Jurkat, Clone E6-1 (cell line): ENCODE measurements at regions not wholly inside any gene's neighbourhood (a gene's known extent, or its start where the extent isn't known, plus 50 kb on each side); places are given as distances from the start of the nearest gene placed in this dataset.

Experiments used
- DNase-seq: peaks from one replicate; pipeline ENCODE4 v3.0.0-alpha.2; 2011; ENCODE audit warnings: low read depth, low spot score
- H3K4me3 ChIP-seq: 2 replicates; pipeline ENCODE4 v1.5.1; 2011; ENCODE audit warnings: mild to moderate bottlenecking, low read length, control low read depth, moderate library complexity

GRCh38 chr13:30151388-30151787, 156.0 kb downstream of the KATNAL1 start:
- no peak overlapping the region for H3K4me3 ChIP-seq
- no peak for DNase-seq

- DNase-seq: no peak
- H3K4me3 ChIP-seq: no peak overlapping the region
These were observed 158.1 kb downstream of the KATNAL1 start for GRCh38 chr13:30149248-30149647.

GRCh38 chr13:30148786-30149185, 158.6 kb downstream of the KATNAL1 start:
- DNase-seq: no peak
- no peak overlapping the region for H3K4me3 ChIP-seq

GRCh38 chr13:30148171-30148754, 159.1 kb downstream of the KATNAL1 start:
- DNase-seq: peak; percentile 90
- H3K4me3 ChIP-seq: peak overlapping the region; percentile 6; the same call in 1 of the 2 replicates

- no peak for DNase-seq
These were observed 159.9 kb downstream of the KATNAL1 start for GRCh38 chr13:30147421-30147820.

GRCh38 chr13:30147015-30147414, 160.3 kb downstream of the KATNAL1 start:
- no peak overlapping the region for H3K4me3 ChIP-seq
- no peak for DNase-seq

More at GRCh38 chr13:30147421-30147820, 159.9 kb downstream of the KATNAL1 start:
- no peak overlapping the region for H3K4me3 ChIP-seq

GRCh38 chr13:30145709-30146367, 161.5 kb downstream of the KATNAL1 start:
- DNase-seq: no peak

DNA sequence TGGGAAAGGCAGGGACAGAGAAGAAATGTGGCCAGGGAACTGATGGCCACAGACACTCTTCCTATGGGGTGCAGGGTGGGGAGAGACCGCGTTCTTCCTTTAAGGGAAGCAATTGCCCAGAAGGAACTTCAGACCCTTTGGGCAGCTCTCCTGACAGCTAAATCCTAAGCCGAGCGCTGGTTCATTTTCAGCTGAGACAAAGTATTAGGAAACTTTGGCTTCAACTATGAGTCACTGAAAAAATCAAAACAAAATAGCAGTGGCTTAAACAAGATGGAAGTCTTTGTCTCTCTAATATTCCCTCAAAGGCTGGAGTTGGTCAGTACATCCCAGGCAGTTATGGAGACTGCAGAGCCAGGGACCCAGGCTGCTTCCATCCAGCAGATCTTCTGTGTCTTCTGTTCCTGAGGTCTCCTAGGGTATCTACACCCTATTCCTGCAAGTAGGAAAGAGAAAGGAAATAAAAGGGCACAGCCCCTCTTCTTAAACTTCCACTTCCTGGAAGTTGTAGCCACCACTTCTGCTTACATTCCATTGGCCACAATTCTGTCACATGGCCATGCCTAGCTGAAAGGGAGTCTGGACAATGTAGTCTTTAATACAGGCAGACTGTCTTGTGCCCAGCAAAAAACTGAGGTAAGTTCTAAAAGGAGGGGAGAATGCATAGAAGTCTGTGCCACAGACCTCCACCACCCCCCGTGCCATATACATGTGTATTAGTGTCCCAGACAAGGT, 163.5 kb downstream of the KATNAL1 start:
- no peak for DNase-seq
- no peak overlapping the region for H3K4me3 ChIP-seq

More at GRCh38 chr13:30145709-30146367, 161.5 kb downstream of the KATNAL1 start:
- H3K4me3 ChIP-seq: no peak overlapping the region

- DNase-seq: no peak
- no peak overlapping the region for H3K4me3 ChIP-seq
These were observed 164.7 kb downstream of the KATNAL1 start for GRCh38 chr13:30142486-30143211.

- DNase-seq: no peak
- H3K4me3 ChIP-seq: no peak overlapping the region
These were observed 165.4 kb downstream of the KATNAL1 start for GRCh38 chr13:30141775-30142485.

DNA sequence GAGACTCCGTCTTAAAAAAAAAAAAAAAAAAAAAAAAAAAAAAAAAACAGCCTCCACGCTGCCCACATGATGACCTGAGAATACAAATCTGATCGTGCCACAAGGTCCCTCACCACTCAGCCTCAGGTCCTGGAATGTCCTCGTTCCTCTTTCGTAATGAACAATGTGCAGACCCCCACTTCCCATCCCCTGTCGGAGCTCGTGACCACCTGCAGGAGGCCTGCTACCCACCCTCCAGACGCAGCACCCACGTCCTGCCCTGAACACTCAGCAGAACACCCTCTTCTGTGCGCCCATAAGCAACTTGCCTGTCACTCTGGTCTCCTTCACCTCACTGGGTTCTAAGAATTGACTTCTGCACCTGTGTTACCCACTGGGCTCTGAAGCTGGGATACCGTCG, 166.4 kb downstream of the KATNAL1 start:
- no peak for DNase-seq

DNA sequence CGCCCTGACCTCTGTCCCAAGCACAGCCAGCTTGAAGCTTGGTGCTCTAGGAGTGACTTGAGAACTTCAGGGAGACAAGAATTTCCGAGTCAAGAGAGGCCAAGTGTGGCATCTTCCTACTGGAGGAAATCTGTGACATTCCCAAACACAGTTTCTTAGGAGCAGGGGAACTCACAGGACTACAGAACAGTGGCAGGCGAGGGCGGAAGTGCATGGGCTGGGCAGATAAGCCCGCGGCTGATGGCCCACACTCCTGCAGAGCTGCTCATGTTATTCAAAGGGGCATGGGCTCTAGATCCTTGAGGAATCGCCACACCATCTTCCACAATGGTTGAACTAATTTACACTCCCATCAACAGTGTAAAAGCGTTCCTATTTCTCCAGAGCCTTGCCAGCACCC, 168.8 kb downstream of the KATNAL1 start:
- no peak overlapping the region for H3K4me3 ChIP-seq
- DNase-seq: no peak

More for the DNA sequence above, 166.4 kb downstream of the KATNAL1 start:
- H3K4me3 ChIP-seq: no peak overlapping the region

DNA sequence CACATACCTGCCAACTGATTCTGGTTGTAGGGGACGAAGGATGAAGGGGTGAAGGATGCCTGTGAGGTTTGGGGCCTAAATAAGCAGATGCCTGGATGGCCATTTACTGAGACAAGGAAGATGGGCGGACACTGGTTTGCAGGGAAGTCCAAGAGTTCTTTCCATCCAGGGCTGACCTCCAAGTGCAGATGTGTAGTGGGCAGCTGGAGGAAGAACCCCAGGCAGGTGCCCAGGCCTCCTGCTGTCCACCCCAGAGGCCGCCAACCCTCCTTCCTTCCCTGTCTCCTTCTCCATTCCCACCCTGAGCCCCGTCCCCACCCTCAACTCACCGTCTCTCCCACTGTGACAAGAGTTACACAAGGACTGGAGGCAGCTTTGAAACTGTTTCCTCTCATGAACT, 171.5 kb downstream of the KATNAL1 start:
- DNase-seq: no peak
- no peak overlapping the region for H3K4me3 ChIP-seq

DNA sequence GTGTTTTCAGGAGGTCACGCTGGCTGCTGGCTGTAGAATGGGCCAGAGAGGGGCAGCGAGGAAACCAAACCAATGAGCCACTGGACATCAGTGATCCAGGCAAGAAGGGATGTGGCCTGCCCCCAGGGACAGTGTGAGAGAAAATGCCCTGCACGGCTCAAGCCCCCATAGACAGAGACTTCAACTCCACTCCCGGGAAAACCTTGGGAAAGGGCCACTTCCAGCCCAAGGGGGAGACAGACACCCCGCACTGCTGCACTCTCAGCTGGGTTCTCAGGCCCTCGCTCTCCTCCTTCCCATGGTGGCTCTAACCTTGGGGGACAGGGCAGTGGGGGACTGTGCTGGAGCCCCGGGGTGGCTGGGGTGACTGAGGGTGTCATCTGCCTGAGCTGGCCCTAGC, 172.0 kb downstream of the KATNAL1 start:
- H3K4me3 ChIP-seq: no peak overlapping the region
- no peak for DNase-seq

DNA sequence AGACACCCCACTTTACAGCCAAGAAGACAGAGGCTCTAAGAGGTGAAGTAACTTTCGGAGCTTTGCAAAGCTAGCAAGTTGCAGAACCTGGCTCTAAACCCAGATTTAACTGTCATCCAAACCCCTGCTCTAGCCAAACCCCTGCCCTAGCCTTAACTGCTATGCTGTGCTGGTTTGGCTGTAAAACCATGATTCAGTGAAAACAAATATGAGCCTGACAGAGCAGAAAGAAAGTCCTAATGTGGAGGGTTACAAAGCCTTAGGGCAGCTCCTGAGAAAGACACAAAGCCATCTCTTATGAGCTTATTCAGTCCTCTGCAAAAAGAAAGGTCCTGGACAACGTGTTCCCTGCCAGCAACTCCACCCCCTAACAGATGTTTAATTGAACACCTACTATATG, 172.8 kb downstream of the KATNAL1 start:
- H3K4me3 ChIP-seq: no peak overlapping the region
- no peak for DNase-seq

- no peak for DNase-seq
- H3K4me3 ChIP-seq: no peak overlapping the region
These were observed 173.4 kb downstream of the KATNAL1 start for GRCh38 chr13:30133996-30134395.

DNA sequence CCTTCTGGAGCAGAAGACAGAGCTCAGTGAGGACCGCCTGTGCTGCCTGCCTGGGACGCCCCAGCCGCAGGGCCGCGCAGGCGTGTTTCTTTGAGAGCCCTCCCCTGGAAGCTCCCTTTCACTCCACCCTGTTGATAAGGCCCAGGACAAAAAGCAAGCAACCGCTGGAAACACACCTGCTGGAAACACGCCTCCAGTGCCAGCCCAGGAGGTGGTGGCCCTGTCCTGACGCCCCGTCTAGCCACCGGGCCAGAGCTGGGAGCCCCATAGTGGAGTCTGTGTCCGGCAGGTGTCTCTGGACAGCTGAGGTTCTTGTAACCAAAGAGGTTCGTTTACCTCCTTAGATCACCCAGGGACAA, 173.8 kb downstream of the KATNAL1 start:
- no peak overlapping the region for H3K4me3 ChIP-seq
- no peak for DNase-seq

GRCh38 chr13:30132623-30133553, 174.5 kb downstream of the KATNAL1 start:
- DNase-seq: peak; percentile 94
- H3K4me3 ChIP-seq: no peak overlapping the region
